ENCODE measurements at regions not wholly inside any gene's neighbourhood (a gene's known extent, or its start where the extent isn't known, plus 50 kb on each side); places are given as distances from the start of the nearest gene placed in this dataset.
A peak's percentile ranks its signal among the peaks of the same experiment; 100 is the strongest.

DNA sequence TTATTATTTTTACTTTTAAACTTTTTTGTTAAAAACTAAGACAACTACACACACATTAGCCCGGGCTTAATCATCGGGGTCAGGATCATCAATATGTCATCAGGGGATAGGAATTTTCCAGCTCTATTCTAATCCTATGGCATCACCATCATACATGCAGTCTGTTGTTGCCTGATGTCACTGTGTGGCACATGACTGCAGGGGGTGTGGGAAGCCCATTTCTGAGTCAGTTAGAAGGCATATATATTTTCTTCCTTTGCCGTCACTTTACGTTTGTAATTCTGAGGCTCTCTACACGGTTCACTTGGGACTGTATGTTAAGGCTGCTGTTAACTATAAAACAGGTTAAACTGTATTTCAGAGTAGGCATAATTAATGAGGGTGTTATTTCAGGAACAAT is 144.4 kb upstream of the ITGA6 start:
- H3K27me3 Mint-ChIP-seq (ENCODE audit: insufficient read depth, unreplicated experiment) = no peaks in the 10 kb centered on the region
- H3K27ac Mint-ChIP-seq (ENCODE audit: unreplicated experiment) = no peak overlapping the region
- TF ChIP-seq, protein P1, sequence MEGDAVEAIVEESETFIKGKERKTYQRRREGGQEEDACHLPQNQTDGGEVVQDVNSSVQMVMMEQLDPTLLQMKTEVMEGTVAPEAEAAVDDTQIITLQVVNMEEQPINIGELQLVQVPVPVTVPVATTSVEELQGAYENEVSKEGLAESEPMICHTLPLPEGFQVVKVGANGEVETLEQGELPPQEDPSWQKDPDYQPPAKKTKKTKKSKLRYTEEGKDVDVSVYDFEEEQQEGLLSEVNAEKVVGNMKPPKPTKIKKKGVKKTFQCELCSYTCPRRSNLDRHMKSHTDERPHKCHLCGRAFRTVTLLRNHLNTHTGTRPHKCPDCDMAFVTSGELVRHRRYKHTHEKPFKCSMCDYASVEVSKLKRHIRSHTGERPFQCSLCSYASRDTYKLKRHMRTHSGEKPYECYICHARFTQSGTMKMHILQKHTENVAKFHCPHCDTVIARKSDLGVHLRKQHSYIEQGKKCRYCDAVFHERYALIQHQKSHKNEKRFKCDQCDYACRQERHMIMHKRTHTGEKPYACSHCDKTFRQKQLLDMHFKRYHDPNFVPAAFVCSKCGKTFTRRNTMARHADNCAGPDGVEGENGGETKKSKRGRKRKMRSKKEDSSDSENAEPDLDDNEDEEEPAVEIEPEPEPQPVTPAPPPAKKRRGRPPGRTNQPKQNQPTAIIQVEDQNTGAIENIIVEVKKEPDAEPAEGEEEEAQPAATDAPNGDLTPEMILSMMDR (IDR thresholded peaks at IDR 0.05; ENCODE audit: insufficient read depth in 1 of 2, low read depth in 1 of 2, low read length in 1 of 2, severe bottlenecking in 1 of 2, unreplicated experiment in 1 of 2) = no peak
- DNase-seq = no peak
- BruUV-seq (replicated peaks) = no TSS peak
- no peaks in the 10 kb centered on the region for H3K9me3 ChIP-seq
- H3K36me3 Mint-ChIP-seq (ENCODE audit: insufficient read depth, unreplicated experiment) = no peaks in the 10 kb centered on the region
- H3K36me3 ChIP-seq (ENCODE audit: control insufficient read depth, insufficient read depth, low read length) = no peaks in the 10 kb centered on the region
- H3K9me3 Mint-ChIP-seq (ENCODE audit: unreplicated experiment) = no peaks in the 10 kb centered on the region
- H3K4me3 Mint-ChIP-seq (ENCODE audit: unreplicated experiment) = no peak overlapping the region
- no peak overlapping the region for H3K4me3 ChIP-seq (ENCODE audit: low read depth, low read length)
- no peaks in the 10 kb centered on the region for H3K27me3 ChIP-seq (replicated peaks; ENCODE audit: control insufficient read depth, insufficient read depth, low read length)
- ChIA-PET CTCF (interaction anchor here (1.3 kb wide), 1 partner anchor 179 kb away, joined by 4 read pairs; no protein-coding TSS in a partner anchor), POLR2A (no interaction called here)
- intact Hi-C loops (cut with micrococcal nuclease; ENCODE audit: unreplicated experiment) = loop anchor here (5.0 kb wide), 1 partner anchor 179 kb away; no protein-coding TSS in a partner anchor
- 0 out of 2 replicates have a peak, but pooled peaks cover 5% of the 10 kb centered on the region for H3K4me1 ChIP-seq
- no peaks in the 10 kb centered on the region for H3K4me1 Mint-ChIP-seq (ENCODE audit: low read depth, unreplicated experiment)

DNA sequence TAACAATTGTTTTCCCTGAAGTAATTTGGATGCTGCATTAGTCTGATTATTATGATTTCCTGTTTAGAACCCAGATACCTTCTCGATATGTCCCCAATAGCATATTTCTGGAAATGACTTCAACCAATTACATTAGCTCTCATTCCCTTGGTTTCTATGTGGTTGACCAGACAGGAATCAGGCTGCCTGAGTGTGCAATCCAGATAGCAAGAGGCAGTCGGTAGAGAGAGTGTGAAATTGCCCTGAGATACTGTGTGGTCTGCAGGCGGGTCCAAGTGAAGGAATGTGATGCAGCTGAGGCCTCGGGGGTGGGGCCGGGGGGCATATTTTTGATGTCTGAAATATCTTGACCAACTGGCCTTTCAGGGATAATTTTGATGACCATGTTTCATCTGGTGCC is 143.9 kb upstream of the ITGA6 start:
- no peak overlapping the region for H3K27ac Mint-ChIP-seq (ENCODE audit: unreplicated experiment)
- no TSS peak for BruUV-seq (replicated peaks)
- POLR2A ChIA-PET = no interaction called here
- H3K4me3 Mint-ChIP-seq (ENCODE audit: unreplicated experiment) = no peak overlapping the region
- no peaks in the 10 kb centered on the region for H3K4me1 Mint-ChIP-seq (ENCODE audit: low read depth, unreplicated experiment)
- H3K36me3 ChIP-seq (ENCODE audit: control insufficient read depth, insufficient read depth, low read length) = no peaks in the 10 kb centered on the region
- DNase-seq = no peak
- no peaks in the 10 kb centered on the region for H3K27me3 ChIP-seq (replicated peaks; ENCODE audit: control insufficient read depth, insufficient read depth, low read length)
- intact Hi-C loops (cut with micrococcal nuclease; ENCODE audit: unreplicated experiment) = loop anchor here (5.0 kb wide), 1 partner anchor 179 kb away; no protein-coding TSS in a partner anchor
- H3K27me3 Mint-ChIP-seq (ENCODE audit: insufficient read depth, unreplicated experiment) = no peaks in the 10 kb centered on the region
- no peaks in the 10 kb centered on the region for H3K36me3 Mint-ChIP-seq (ENCODE audit: insufficient read depth, unreplicated experiment)
- H3K9me3 Mint-ChIP-seq (ENCODE audit: unreplicated experiment) = no peaks in the 10 kb centered on the region
- no peak overlapping the region for H3K4me3 ChIP-seq (ENCODE audit: low read depth, low read length)
- 0 out of 2 replicates have a peak, but pooled peaks cover 5% of the 10 kb centered on the region for H3K4me1 ChIP-seq
- CTCF ChIA-PET = interaction anchor here (1.3 kb wide), 1 partner anchor 178 kb away, joined by 4 read pairs; no protein-coding TSS in a partner anchor
- H3K9me3 ChIP-seq = no peaks in the 10 kb centered on the region
- TF ChIP-seq, protein P1 (IDR thresholded peaks at IDR 0.05; ENCODE audit: insufficient read depth in 1 of 2, low read depth in 1 of 2, low read length in 1 of 2, severe bottlenecking in 1 of 2, unreplicated experiment in 1 of 2) = no peak

DNA sequence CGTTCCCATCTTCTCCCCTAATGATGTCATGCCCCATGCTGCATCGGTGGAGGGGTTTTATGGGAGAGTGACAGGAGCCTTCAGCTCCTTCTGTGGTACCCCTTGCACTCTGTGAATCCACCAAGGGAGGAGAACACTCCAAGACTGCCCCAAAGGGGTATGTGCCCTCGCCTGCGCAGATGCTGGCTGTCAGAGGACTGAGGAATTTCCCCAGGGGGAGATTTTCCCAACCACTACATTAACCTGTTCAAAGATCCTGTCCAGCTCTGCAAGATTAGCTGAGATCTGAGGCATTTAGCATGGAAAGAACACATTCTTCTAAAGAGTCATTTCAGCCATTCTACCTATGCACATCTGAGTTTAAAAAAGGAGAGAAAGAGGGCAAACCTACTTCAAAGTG is 143.2 kb upstream of the ITGA6 start:
- no peak overlapping the region for H3K27ac Mint-ChIP-seq (ENCODE audit: unreplicated experiment)
- H3K4me1 Mint-ChIP-seq (ENCODE audit: low read depth, unreplicated experiment) = no peaks in the 10 kb centered on the region
- no peaks in the 10 kb centered on the region for H3K36me3 Mint-ChIP-seq (ENCODE audit: insufficient read depth, unreplicated experiment)
- CTCF ChIA-PET = interaction anchor here (1.3 kb wide), 1 partner anchor 177 kb away, joined by 4 read pairs; no protein-coding TSS in a partner anchor
- intact Hi-C loops (cut with micrococcal nuclease; ENCODE audit: unreplicated experiment) = loop anchor here (5.0 kb wide), 1 partner anchor 178 kb away; no protein-coding TSS in a partner anchor
- POLR2A ChIA-PET = no interaction called here
- peak in 1 of 2 experiments; percentile 44 for DNase-seq
- Histone ChIP-seq H3K4me1 (0 out of 2 replicates have a peak, but pooled peaks cover 5% of the 10 kb centered on the region), H3K36me3 (ENCODE audit: control insufficient read depth, insufficient read depth, low read length) (no peaks in the 10 kb centered on the region), H3K4me3 (ENCODE audit: low read depth, low read length) (no peak overlapping the region), H3K9me3 (no peaks in the 10 kb centered on the region), H3K27me3 (replicated peaks; ENCODE audit: control insufficient read depth, insufficient read depth, low read length) (no peaks in the 10 kb centered on the region)
- TF ChIP-seq, protein P1 (IDR thresholded peaks at IDR 0.05; ENCODE audit: insufficient read depth in 1 of 2, low read depth in 1 of 2, low read length in 1 of 2, severe bottlenecking in 1 of 2, unreplicated experiment in 1 of 2) = no peak
- H3K9me3 Mint-ChIP-seq (ENCODE audit: unreplicated experiment) = no peaks in the 10 kb centered on the region
- no peak overlapping the region for H3K4me3 Mint-ChIP-seq (ENCODE audit: unreplicated experiment)
- H3K27me3 Mint-ChIP-seq (ENCODE audit: insufficient read depth, unreplicated experiment) = no peaks in the 10 kb centered on the region
- BruUV-seq (replicated peaks) = no TSS peak
